ENCODE measurements at regions not wholly inside any gene's neighbourhood (a gene's known extent, or its start where the extent isn't known, plus 50 kb on each side); places are given as distances from the start of the nearest gene placed in this dataset.

- TF ChIP-seq CTCF (IDR thresholded peaks at IDR 0.05; ENCODE audit: unreplicated experiment): no peak
- no peak for DNase-seq (ENCODE audit: low spot score)
- Mint-ChIP-seq H3K27ac (ENCODE audit: unreplicated experiment) (no peak overlapping the region), H3K4me1 (ENCODE audit: unreplicated experiment) (no peaks in the 10 kb centered on the region), H3K36me3 (ENCODE audit: low read depth, unreplicated experiment) (peaks cover 9% of the 10 kb centered on the region), H3K4me3 (ENCODE audit: unreplicated experiment) (no peak overlapping the region), H3K9me3 (ENCODE audit: unreplicated experiment) (peaks cover 3% of the 10 kb centered on the region), H3K27me3 (ENCODE audit: unreplicated experiment) (no peaks in the 10 kb centered on the region)
These were observed 64.1 kb upstream of the RFLNA start for GRCh38 chr12:124230789-124231188.

GRCh38 chr12:124231980-124232653 lies 62.8 kb upstream of the RFLNA start:
- Mint-ChIP-seq H3K27ac (ENCODE audit: unreplicated experiment) (no peak overlapping the region), H3K9me3 (ENCODE audit: unreplicated experiment) (peaks cover 3% of the 10 kb centered on the region), H3K27me3 (ENCODE audit: unreplicated experiment) (no peaks in the 10 kb centered on the region), H3K4me3 (ENCODE audit: unreplicated experiment) (no peak overlapping the region), H3K36me3 (ENCODE audit: low read depth, unreplicated experiment) (peaks cover 9% of the 10 kb centered on the region), H3K4me1 (ENCODE audit: unreplicated experiment) (no peaks in the 10 kb centered on the region)
- no peak for TF ChIP-seq CTCF (IDR thresholded peaks at IDR 0.05; ENCODE audit: unreplicated experiment)
- no peak for DNase-seq (ENCODE audit: low spot score)

GRCh38 chr12:124232654-124232987 lies 62.3 kb upstream of the RFLNA start:
- Mint-ChIP-seq H3K27ac (ENCODE audit: unreplicated experiment) (no peak overlapping the region), H3K4me1 (ENCODE audit: unreplicated experiment) (no peaks in the 10 kb centered on the region), H3K4me3 (ENCODE audit: unreplicated experiment) (no peak overlapping the region), H3K27me3 (ENCODE audit: unreplicated experiment) (no peaks in the 10 kb centered on the region), H3K9me3 (ENCODE audit: unreplicated experiment) (peaks cover 3% of the 10 kb centered on the region), H3K36me3 (ENCODE audit: low read depth, unreplicated experiment) (peaks cover 9% of the 10 kb centered on the region)
- TF ChIP-seq CTCF (IDR thresholded peaks at IDR 0.05; ENCODE audit: unreplicated experiment): no peak
- no peak for DNase-seq (ENCODE audit: low spot score)

GRCh38 chr12:124233041-124233796 lies 61.7 kb upstream of the RFLNA start:
- Mint-ChIP-seq H3K27me3 (ENCODE audit: unreplicated experiment) (no peaks in the 10 kb centered on the region), H3K4me3 (ENCODE audit: unreplicated experiment) (no peak overlapping the region), H3K9me3 (ENCODE audit: unreplicated experiment) (peaks cover 3% of the 10 kb centered on the region), H3K4me1 (ENCODE audit: unreplicated experiment) (no peaks in the 10 kb centered on the region), H3K27ac (ENCODE audit: unreplicated experiment) (no peak overlapping the region), H3K36me3 (ENCODE audit: low read depth, unreplicated experiment) (peaks cover 9% of the 10 kb centered on the region)
- no peak for TF ChIP-seq CTCF (IDR thresholded peaks at IDR 0.05; ENCODE audit: unreplicated experiment)
- DNase-seq (ENCODE audit: low spot score): no peak

Measured in endothelial cell (in vitro differentiated cells).